ENCODE measurements at regions not wholly inside any gene's neighbourhood (a gene's known extent, or its start where the extent isn't known, plus 50 kb on each side); places are given as distances from the start of the nearest gene placed in this dataset.
"Not testable (repeated sequence)": the region's sequence is repeated elsewhere in the genome, so short reads cannot be mapped to it uniquely, and the experiment has no call there.

DNA sequence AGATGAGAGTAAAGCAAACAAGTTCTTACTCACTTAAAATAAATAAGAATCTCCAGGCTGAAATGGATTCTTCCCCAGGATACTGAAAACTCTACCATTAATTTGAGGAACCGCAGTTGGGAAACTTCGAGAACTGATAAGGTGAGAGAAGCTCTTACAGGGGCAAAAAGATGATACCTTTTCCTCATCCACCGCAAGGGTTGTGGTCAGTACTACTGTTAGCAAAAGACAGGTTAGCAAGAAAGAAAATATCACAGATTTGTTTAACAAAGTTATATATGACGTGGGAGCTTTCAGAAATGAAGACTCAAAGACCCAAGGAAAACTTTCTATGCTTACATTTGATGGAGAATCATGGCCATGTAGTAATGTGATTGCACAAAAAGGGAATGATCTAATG lies 441.6 kb downstream of the PCNX1 start:
- DNase-seq (ENCODE audit: extremely low spot score, insufficient read length, low read depth) = no peak
- peak; percentile 29 for FAIRE-seq

DNA sequence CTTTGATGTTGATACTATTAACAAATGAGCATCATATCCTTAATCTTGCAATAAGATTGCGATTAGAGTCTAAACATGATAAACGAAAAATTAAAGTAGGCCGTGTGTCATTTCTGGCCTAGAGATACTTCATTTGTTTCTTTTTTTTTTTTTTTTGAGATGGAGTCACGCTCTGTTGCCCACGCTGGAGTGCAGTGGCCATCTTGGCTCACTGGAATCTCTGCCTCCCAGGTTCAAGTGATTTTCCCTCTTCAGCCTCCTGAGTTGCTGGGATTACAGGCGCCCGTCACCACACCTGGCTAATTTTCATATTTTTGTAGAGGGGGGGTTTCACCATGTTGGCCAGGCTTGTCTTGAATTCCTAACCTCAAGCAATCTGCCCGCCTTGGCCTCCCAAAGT lies 446.9 kb downstream of the PCNX1 start:
- FAIRE-seq (no peak), DNase-seq (ENCODE audit: extremely low spot score, insufficient read length, low read depth) (no peak)

DNA sequence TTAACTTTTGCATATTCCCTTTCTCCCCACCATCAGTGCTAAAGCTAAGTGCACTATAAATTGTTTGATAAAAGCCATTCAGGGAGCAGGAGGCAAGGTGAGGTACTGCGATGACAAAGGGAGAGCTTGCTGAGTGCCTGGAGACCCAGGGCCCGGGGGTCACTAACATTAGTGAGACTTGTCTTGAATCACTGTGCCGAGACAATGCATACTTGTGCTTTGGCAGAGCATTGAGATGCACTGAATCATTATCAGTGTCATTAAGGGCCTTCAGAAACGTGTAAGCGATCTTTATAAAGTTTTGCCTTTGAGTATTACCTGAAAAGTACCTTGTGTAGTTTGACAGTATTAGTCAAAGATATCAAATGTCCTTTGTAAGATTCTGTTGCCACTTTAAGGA lies 447.5 kb downstream of the PCNX1 start:
- DNase-seq (ENCODE audit: extremely low spot score, insufficient read length, low read depth) = no peak
- no peak for FAIRE-seq

DNA sequence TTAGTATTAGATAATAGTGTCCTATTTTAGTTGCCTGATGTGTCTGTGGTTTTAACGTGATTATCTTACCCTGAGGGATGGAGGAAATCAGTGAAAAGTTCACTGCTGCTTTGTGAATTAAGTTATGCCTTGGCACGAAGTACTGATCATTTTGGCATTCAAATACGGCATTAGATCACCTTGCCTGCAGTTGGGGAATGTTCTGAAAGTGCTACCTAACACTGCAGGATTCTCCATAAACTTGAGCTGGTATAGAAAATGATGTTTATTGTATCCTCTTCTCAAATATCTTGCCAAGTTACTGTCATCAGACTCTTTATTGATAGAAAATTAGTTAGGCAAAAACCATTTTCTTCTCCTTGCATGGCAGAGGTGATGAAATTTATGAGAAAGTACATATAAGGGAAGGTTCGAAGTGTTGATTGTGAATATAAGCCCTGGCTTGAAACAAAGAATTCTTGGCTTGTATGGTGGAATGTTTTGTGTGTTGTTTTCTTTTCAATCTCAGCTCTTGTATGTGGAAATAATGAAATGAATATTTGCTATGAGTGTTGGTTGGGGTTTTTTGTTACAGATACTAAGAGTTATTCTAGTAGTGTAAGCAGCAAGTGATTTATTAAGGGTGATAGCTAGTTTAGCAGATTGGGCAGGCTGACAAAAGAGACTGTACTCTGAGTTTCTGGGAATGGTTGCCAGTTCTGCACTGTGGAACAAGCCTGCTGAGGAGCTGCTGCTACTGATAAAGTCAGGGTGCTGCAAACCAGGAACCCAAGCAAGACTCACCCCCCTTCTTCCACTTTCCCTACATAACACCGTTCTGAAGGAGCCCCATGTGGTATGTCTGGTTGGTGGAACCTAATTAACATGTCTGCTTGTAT lies 448.3 kb downstream of the PCNX1 start:
- no peak for DNase-seq (ENCODE audit: extremely low spot score, insufficient read length, low read depth)
- FAIRE-seq = peak; percentile 72

DNA sequence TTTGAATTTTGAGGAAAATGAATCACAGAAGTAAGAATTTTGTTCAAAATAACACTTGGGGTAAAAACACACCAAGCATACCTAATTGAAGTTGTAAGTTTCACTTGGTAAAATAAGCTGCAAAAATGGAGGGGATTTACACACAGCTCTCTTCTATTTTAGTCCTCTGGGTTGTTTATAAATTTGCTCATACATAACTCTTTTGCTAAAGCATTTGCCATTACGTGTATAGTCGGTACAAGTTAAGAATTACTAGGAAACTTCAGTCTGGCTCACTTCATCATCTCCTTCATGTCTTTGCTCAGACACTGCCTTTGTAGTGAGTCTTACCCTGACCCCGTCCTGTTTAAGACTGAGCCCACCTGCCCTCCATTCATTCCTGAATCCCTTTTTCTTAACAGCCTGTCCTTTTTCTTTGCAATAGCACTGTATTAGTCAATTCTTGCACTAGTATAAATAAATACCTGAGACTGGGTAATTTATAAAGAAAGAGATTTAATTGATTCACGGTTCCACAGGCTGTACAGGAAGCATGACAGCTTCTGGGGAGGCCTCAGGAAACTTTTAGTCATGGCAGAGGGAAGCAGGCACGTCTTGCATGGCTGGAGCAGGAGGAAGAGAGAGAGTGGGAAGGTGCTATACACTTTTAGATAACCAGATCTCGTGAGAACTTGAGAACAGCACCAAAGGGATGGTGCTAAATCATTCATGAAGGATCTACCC lies 451.1 kb downstream of the PCNX1 start:
- peak; percentile 80 for FAIRE-seq

DNA sequence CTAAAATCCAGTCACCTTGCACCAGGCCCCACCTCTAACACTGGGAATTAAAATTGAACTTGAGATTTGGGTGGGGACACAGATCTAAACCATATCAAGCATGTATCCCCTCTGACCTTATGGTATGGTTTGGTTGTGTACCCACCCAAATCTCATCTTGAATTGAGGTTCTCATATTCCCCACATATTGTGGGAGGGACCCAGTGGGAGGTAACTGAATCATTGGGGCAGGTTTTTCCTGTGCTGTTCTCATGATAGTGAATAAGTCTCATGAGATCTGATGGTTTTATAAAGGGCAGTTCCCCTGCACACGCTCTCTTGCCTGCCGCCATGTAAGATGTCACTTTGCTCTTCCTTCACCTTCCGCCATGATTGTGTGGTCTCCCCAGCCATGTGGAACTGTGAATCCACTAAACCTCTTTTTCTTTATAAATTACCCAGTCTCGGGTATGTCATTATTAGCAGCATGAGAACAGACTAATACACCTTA lies 451.7 kb downstream of the PCNX1 start:
- not testable (repeated sequence) for FAIRE-seq; DNase-seq (ENCODE audit: extremely low spot score, insufficient read length, low read depth)

More for the DNA sequence above, 451.1 kb downstream of the PCNX1 start:
- DNase-seq (ENCODE audit: extremely low spot score, insufficient read length, low read depth) = no peak

DNA sequence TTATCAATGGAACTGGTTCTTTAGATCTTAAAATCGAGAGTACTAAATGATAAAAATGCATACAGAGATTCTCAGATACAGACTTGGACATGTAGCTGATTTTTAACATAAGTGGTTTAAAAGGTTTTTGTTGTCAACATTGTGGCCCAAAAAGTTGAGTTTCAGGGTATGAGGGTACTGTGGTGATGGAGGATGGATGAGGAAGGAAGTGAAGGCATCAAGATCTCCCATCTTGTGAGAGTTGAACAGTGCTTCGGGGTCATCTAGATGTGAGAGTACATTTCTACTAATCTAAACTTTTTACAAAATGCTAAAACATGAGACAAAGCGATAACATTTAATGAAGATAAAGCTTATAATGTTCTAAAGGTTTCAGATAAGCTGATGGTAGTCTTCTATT lies 452.6 kb downstream of the PCNX1 start:
- no peak for DNase-seq (ENCODE audit: extremely low spot score, insufficient read length, low read depth)
- no peak for FAIRE-seq

DNA sequence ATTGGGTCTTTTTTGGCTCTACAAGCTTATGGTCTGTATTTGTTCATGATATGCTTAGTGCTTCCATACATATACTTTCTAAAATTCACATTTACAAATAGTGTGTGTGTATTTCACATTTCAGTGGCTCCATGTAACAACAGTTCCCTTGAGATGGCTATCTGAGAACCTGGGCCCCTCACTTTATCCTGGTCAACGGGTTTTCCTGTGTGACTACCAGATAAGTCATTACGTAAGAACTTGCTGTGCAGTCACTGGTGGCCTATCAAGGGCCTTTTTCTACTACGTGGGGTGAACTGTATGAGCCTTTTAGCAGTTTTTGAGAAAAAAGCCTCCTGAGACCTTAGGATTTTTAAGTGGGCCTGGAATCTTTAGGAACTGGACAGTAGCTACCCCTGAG lies 454.1 kb downstream of the PCNX1 start:
- no peak for DNase-seq (ENCODE audit: extremely low spot score, insufficient read length, low read depth)
- peak; percentile 60 for FAIRE-seq

DNA sequence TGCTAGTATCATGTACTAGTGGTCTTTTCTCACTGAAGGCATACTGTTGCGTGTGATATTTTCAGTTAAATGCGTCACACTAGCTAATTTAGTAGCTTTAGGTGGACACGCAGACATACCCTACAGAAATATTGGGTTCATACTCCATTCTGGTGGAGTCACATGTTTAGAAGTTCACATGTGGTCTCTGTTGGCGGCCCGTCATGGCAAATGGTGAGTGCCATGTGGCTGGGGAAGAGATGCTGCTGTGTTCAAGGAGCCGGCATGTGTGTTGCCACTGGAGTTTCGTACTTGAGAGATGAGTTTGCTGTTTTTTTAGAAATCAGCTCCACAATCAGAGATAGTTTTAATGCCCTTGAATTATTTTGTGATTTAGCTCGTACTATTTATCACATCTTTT lies 454.6 kb downstream of the PCNX1 start:
- FAIRE-seq = peak; percentile 21
- DNase-seq (ENCODE audit: extremely low spot score, insufficient read length, low read depth) = no peak

DNA sequence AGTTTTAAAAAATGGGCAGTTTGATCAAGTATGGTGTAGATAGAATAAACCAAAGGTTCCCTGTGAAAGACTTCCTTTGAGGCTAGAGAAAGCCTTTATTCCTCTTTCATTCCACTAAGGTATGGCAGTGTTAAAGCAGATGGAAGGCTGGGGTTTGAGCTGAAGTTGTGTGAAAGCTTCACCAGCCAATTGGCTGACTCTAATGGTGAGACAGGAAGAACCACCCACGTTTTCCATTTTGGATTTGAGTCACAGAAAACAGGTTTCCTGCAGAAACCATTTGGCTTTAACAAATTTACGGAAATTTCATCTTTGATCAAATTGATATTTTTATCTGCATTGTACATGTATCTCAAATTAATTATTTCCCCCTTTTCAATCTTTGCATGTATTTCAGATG lies 455.0 kb downstream of the PCNX1 start:
- no peak for FAIRE-seq
- DNase-seq (ENCODE audit: extremely low spot score, insufficient read length, low read depth) = no peak

DNA sequence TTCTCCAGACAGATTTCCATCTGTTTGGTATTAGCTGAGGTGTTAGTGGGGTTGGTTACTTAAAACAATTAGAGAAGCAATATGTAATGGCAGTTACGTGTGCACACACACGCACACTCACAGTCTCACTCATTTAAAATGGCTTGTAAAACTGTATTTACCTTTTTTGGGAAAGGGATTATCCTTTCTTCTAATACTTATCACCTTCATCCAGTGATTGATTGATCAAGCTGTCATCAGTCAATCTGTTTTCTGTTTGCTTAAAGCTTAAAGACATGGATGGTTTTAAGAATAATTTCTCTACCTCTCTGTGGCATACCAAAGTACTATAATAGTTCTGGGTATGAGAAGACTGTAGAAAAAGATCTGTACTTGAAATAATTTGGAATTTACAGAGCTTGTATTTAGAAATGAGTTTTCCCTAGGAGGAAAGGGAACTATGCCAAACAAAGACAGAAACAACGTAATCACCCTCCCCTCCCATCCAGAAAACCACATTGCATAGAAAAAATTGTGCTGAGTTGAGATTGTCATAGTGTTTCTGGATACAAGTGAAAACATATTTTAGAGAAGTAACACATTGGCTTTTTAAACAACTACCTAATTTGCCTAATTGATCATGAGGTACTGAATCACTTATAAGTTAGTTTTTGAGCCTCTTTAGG lies 455.8 kb downstream of the PCNX1 start:
- no peak for DNase-seq (ENCODE audit: extremely low spot score, insufficient read length, low read depth)
- peak; percentile 83 for FAIRE-seq

DNA sequence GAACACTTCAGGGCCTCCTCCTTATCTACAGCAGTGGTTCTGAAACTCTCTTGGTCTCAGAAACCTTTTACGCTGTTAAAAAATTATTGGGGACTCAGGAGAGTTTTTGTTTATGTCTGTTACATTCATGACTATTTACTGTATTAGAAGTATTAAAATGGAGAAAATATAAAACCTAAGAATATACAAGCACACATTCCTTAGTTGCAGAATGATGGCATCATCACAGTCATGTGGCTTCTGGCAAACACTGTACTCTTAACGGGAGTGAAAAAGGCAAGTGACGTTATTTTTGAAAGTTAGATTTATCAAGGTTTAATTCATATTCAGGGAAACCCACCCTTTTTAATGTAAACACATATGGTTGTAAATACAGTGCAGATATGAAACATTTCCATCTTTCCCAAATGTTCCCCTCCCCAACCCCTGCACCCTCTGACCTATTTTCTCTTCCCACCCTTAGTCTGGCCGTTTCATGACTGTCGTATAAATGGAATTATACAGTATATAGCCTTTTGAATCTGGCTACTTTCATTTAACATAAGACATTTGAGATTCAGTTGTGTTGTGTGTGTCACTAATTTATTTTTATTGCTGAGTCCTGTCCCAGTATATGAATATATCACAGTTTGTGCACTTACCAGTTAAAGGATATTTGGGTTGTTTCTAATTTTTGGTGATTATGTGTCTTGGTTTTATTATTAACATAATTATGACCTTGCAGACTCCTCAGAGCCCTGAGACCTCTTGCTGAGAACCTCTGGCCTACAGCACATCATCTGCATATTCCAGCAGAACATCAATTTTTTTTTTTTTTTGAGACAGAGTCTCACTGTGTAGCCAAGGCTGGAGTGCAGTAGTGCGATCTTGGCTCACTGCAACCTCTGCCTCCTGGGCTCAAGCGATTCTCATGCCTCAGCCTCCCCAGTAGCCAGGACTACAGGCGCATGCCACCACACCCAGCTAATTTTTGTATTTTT lies 457.0 kb downstream of the PCNX1 start:
- DNase-seq (ENCODE audit: extremely low spot score, insufficient read length, low read depth) = no peak
- no peak for FAIRE-seq

DNA sequence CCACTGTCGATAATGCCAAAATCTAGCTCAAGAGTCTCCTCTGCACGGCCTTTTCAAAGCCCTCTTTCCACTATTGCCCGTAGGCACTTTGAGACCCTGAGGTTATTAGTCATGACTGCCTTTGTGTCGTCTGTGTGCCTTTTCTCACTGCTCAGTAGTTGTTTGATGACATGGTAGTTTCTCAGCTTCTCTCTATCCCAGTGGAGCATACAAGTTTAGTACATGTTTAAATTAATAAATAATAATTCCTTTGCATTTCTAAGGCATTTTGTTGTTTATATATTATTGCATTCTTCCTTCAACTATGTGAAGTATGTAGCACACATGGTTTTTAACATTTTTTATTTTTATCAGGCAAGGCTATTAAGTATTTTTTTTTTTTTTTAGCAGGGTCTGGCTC lies 458.1 kb downstream of the PCNX1 start:
- DNase-seq (ENCODE audit: extremely low spot score, insufficient read length, low read depth) = no peak
- no peak for FAIRE-seq

DNA sequence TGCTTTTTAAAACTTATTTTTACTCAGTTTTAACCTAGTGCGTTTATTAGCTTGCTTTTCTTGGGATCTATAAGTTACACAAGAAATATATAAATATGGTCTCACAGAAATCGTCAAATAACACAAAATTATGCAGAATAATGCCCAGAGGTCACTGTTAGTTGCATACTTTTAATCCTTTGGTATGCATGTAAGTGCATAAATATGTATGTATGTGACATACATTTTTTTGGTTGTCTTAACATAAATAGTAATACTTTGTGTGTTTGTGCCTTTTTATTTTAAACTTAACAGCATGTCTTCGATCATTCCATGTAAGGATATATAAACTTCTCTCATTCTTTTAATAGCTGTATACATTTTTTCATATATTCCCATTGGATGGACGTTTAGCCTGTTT lies 459.6 kb downstream of the PCNX1 start:
- FAIRE-seq = no peak

DNA sequence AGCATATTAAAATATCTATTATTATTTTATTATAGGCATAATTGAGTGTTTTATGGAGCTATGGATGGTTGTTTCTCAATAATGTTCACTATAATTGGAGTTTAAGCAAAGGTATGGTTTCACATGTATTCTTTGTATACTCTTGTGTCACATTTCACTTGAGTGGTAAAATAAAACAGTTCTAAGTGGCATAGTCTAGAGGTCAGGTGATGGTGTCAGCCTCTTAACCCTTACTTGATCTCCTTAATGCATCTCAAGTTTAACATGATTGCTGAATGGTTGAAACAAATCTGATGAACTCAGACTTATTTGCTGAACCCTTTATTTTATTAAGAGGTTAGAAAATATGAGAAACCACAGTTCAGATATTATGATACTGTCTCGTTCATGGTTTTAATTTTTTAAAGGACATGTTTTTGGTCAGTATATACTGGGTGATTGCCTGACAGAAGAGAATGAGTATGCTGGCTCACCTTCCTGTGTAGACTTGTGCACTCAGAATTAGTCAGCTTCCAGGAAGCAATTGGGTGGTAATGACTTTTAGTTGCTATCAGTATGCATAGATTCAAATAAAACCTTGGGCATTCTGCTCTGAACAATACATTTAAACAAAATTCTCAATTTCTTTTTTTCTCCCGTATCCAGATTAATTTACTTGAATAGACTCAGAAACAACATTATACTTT lies 464.6 kb downstream of the PCNX1 start:
- FAIRE-seq = peak; percentile 38
- DNase-seq (ENCODE audit: extremely low spot score, insufficient read length, low read depth) = no peak

More for the DNA sequence above, 459.6 kb downstream of the PCNX1 start:
- DNase-seq (ENCODE audit: extremely low spot score, insufficient read length, low read depth) = no peak

DNA sequence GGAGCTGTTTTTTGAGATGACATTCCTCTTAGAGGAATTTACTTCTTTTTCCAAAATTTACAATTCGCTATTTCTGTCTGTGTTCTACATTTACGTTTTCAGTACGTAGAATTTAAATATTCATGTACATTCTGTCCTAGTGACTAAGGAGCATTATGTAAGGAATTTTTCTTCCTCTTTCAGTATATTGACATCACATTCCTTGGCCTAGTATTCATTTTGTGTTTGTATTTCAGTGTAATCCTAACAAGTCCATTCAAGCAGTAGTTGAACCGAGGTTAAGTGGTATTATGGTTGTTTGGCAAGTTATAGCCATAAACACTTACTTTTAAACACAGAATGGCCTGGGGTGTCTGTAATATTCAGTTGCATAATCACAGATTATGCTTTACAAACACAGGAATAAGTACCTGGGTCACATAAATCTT lies 465.2 kb downstream of the PCNX1 start:
- FAIRE-seq = no peak
- DNase-seq (ENCODE audit: extremely low spot score, insufficient read length, low read depth) = no peak

DNA sequence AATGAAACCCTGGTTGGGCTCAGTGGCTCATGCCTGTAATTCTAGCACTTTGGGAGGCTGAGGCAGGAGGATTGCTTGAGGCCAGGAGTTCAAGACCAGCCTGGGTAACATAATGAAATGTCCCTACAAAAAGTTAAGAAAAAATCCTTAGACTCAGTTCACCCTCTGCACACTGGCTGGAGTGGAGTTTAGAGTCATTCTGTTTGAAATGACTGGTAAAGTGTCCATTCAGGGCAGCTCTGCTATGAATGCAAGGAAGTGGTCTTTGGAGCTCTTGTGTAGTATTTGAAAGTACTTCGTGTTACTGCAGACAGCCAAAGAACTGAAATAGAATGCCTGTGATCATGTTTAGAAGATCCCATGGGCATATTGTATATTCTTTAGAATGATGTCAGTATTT lies 466.5 kb downstream of the PCNX1 start:
- no peak for DNase-seq (ENCODE audit: extremely low spot score, insufficient read length, low read depth)
- FAIRE-seq = no peak

DNA sequence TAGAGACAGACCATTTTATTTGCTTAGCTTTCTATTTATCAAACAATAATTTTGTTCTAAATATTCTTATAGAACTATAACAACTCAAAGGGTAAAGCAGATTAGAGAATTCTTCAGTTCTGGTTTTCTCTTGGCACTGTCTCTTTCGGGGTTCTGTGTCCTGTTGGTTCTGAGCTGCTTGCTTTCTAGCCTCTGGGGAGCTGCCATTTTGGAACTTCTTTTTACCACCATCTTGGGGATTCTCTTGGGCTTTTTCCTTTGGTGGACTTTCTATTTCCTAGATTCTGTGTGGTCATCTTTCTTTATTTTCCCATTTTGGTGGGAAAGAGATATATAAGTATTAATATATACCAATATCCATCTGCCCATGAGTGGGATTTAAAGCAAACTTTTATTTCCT lies 467.7 kb downstream of the PCNX1 start:
- no peak for FAIRE-seq
- DNase-seq (ENCODE audit: extremely low spot score, insufficient read length, low read depth) = no peak

DNA sequence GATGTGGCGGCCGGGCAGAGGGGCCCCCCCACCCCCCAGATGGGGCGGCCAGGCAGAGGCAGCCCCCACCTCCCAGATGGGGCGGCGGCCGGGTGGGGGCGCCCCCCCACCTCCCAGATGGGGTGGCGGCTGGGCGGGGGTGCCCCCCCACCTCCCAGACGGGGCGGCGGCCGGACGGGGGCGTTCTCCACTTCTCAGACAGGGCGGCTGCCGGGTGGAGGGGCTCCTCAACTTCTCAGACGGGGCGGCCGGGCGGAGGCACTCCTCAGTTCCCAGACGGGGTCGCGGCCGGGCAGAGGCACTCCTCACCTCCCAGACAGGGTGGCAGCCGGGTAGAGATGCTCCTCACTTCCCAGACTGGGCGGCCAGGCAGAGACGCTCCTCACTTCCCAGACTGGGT lies 469.8 kb downstream of the PCNX1 start:
- FAIRE-seq (no peak), DNase-seq (ENCODE audit: extremely low spot score, insufficient read length, low read depth) (no peak)
